Heart left ventricle (tissue), 16 donors: ENCODE measurements at regions not wholly inside any gene's neighbourhood (a gene's known extent, or its start where the extent isn't known, plus 50 kb on each side); places are given as distances from the start of the nearest gene placed in this dataset.

Source experiments
- ATAC-seq, 4 donors: fragments of 200-7000 bp; cut with Tn5 transposase; one replicate each; pipeline ENCODE4 v1.9.1; 2020 to 2022; ENCODE audit warnings: moderate library complexity in 4 of 4, mild to moderate bottlenecking in 3 of 4, moderate number of reproducible peaks in 1 of 4
- DNase-seq, 5 donors: peaks; one replicate each; pipeline ENCODE4 v3.0.0-alpha.2; 2020
- H3K27ac ChIP-seq, 12 donors: fragments of 200-600 bp; sonication (generic) in 4 of 12; one replicate each; pipeline versions ENCODE4 v1.5.0 to v1.8.0; 2016 to 2022; ENCODE audit warnings: mild to moderate bottlenecking in 2 of 12
- H3K27me3 ChIP-seq, 9 donors: fragments of 200-600 bp; sonication (generic) in 2 of 9; one replicate each; pipeline versions ENCODE4 v1.5.1 to v1.8.0; 2016 to 2022; ENCODE audit warnings: mild to moderate bottlenecking in 3 of 9
- H3K36me3 ChIP-seq, 9 donors: fragments of 200-600 bp; sonication (generic) in 2 of 9; one replicate each; pipeline versions ENCODE4 v1.5.0 to v1.8.0; 2018 to 2022; ENCODE audit warnings: mild to moderate bottlenecking in 2 of 9
- H3K4me1 ChIP-seq, 12 donors: fragments of 200-600 bp; sonication (generic) in 4 of 12; one replicate each; pipeline versions ENCODE4 v1.5.0 to v1.8.0; 2016 to 2022; ENCODE audit warnings: mild to moderate bottlenecking in 3 of 12
- H3K4me3 ChIP-seq, 12 donors: fragments of 200-600 bp; sonication (generic) in 4 of 12; one replicate each; pipeline versions ENCODE4 v1.5.0 to v1.8.0; 2017 to 2022; ENCODE audit warnings: mild to moderate bottlenecking in 9 of 12, moderate library complexity in 4 of 12
- H3K9me3 ChIP-seq, 12 donors: fragments of 200-600 bp; sonication (generic) in 4 of 12; one replicate each; pipeline versions ENCODE4 v1.5.0 to v1.8.0; 2016 to 2022; ENCODE audit warnings: mild to moderate bottlenecking in 1 of 12
- POLR2A ChIP-seq, 2 donors: fragments of 450-650 bp; IDR thresholded peaks; one replicate each; pipeline ENCODE4 v1.6.1; 2017; ENCODE audit warnings: antibody characterized with exemption in 2 of 2, mild to moderate bottlenecking in 2 of 2, moderate library complexity in 2 of 2
- WGBS, 4 donors: extraction: QIAGEN DNeasy Blood & Tissue Kit in 2 of 4; methylation state at CpG; one replicate each; pipeline versions ENCODE4 v1.1.5 to v1.1.7; 2013 to 2018; 5-methylcytosine and 5-hydroxymethylcytosine counted together
- intact Hi-C, 10 donors: fragments of 100-400 bp; cut with DNase I; formaldehyde crosslinking; loops; one replicate each; pipeline versions ENCODE4 v1.11.1 to v1.14.2; 2022
- TF ChIP-seq, protein P1 (sequence below), 12 donors: fragments of 200-600 bp; sonication (generic) in 4 of 12; IDR thresholded peaks; one replicate each; pipeline versions ENCODE4 v1.5.0 to v1.8.0; 2018 to 2022; ENCODE audit warnings: antibody characterized with exemption in 12 of 12, mild to moderate bottlenecking in 5 of 12
- donor health status: ischemic (EF 13 %, LVEDD 7.1; RV severe dilation, severe dysfunction).
- donor health status: healthy with polysubstance abuse.
- donor health status: DM: no; HTN: yes; CAD: no.
- donor health status: DM: no; HTN: no; CAD: no.
- donor health status: ischemic (EF 25% LVEDD 6.9; RV normal size, moderate dysfunction).
- donor health status: ischemic (EF 25% LVEDD 5.7; RV mildly dilated, moderate dysfunction).
- donor health status: healthy.
- donor health status: DM: yes; HTN: yes; CAD: no.
- donor health status: ischemic (EF 35%, LVEDD 5.7; RV mildly dilated, moderate dysfunction).
- donor health status: nonischemic (EF 11% LVEDD 7.7; RV severe dilation, severe dysfunction).
- donor health status: DM: yes; HTN: yes; CAD: no.
- donor health status: PGD.
- donor health status: ischemic (EF 29% LVEDD 5.4; RV normal size, mild dysfunction).
- donor health status: nonischemic (EF 23%, LVEDD 6.1; RV moderate dilation, normal function).

DNA sequence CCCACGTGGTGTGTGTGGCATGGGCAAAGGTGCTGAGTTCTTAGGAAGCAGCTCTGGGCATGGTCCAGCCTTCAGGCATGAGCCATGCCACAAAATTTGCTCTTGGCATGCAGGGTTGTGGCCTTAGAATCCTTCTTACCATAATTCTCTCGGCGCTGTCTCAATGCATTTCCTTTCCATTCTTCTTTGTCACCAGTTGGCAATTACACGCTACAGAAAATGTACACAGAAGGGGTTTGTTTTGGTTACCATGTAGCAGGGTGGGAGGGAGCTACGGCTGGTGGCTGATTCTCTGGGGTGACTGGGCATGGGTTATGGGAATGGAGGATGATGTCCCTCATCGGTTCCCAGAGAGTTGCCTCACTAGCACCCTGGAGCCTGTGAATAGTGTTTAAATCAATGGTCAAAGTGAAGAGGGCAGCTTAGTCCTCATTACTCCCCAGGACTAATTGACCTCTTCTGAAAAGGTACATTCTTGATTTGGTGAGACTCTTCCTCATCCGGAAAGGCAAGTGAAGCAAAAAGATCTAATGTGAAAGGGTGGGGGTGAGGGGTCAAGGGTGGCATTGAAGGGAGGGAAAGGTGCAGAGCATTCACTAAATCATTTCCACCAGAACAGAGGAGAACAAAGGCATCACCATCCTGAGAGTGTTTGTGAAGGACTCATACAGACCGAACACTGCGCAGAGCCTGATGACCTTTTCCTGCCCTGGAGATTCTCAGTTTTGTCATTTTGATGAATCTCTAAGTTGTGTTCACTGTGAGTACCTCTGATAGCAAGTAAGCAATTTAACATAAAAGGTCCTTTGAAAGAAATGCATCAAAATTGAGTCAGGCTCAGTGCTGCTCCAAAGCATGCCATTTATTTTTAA is 199.8 kb upstream of the SFRP2 start:
- no peaks in the 10 kb centered on the region for H3K27me3 ChIP-seq
- no peak for DNase-seq
- ATAC-seq, result no peak
- TF ChIP-seq, protein P1, sequence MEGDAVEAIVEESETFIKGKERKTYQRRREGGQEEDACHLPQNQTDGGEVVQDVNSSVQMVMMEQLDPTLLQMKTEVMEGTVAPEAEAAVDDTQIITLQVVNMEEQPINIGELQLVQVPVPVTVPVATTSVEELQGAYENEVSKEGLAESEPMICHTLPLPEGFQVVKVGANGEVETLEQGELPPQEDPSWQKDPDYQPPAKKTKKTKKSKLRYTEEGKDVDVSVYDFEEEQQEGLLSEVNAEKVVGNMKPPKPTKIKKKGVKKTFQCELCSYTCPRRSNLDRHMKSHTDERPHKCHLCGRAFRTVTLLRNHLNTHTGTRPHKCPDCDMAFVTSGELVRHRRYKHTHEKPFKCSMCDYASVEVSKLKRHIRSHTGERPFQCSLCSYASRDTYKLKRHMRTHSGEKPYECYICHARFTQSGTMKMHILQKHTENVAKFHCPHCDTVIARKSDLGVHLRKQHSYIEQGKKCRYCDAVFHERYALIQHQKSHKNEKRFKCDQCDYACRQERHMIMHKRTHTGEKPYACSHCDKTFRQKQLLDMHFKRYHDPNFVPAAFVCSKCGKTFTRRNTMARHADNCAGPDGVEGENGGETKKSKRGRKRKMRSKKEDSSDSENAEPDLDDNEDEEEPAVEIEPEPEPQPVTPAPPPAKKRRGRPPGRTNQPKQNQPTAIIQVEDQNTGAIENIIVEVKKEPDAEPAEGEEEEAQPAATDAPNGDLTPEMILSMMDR (IDR thresholded peaks at IDR 0.05), result no peak
- TF ChIP-seq POLR2A (IDR thresholded peaks at IDR 0.05), result no peak
- intact Hi-C loops, result no loop called here
- H3K4me1 ChIP-seq, result no peaks in the 10 kb centered on the region
- 64 to 80% (median 76%) methylated on average over 9 of the region's 9 CpGs for WGBS, 4 donors
- H3K27ac ChIP-seq, result no peak overlapping the region
- no peaks in the 10 kb centered on the region for H3K9me3 ChIP-seq
- H3K4me3 ChIP-seq, result no peak overlapping the region
- no peaks in the 10 kb centered on the region for H3K36me3 ChIP-seq

DNA sequence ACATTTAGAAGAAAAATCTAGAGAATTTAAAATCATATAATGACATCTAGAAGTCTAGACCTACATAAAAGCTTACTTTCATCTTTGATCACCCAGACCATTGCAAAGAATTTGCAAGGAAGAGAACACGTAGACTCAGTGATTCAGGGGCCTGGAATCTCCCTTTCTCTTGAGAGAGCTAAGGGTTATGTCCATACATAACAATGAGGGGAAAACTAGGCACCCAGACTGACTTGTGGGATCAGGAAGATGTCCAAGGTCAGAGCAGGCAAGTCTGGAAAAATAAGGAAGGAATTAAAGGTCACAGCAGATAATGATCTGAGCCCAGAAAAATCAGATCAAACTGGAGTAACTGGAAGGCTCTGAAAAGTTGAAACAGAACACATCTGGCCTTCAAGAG is 198.4 kb upstream of the SFRP2 start:
- TF ChIP-seq, protein P1 (IDR thresholded peaks at IDR 0.05), result no peak
- no peak for TF ChIP-seq POLR2A (IDR thresholded peaks at IDR 0.05)
- H3K36me3 ChIP-seq, result no peaks in the 10 kb centered on the region
- no peak overlapping the region for H3K27ac ChIP-seq
- no peaks in the 10 kb centered on the region for H3K9me3 ChIP-seq
- DNase-seq, result no peak
- intact Hi-C loops, result no loop called here
- H3K4me3 ChIP-seq, result no peak overlapping the region
- no peaks in the 10 kb centered on the region for H3K27me3 ChIP-seq
- H3K4me1 ChIP-seq, result no peaks in the 10 kb centered on the region
- WGBS, 4 donors, result 24 to 69% (median 48%) methylated on average over 1 of the region's 1 CpG
- ATAC-seq, result no peak

DNA sequence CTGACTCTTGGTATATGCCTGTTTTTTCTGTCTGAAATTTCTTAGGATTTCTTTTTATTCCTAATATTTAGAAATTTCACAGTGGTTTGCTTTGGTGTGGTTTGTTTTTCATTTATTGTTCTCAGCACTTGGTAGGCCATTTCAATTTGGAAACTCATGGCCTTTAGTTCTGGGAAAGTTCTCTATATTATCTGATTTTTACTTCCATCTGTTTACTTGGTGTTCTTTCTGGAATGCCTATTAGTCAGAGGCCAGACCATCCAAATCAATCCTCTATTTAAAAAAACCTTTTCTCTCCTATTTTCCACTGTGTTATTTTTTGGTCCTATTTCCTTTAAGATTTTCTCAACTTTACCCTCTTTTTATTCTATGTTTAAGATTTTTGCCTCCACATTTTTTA is 188.1 kb upstream of the SFRP2 start:
- no peak for TF ChIP-seq POLR2A (IDR thresholded peaks at IDR 0.05)
- TF ChIP-seq, protein P1 (IDR thresholded peaks at IDR 0.05), result no peak
- peaks cover 0 to 20% (median 0%) of the 10 kb centered on the region in 12 donors for H3K9me3 ChIP-seq
- ATAC-seq (no peak), DNase-seq (no peak)
- no peaks in the 10 kb centered on the region for H3K27me3 ChIP-seq
- no peaks in the 10 kb centered on the region for H3K4me1 ChIP-seq
- no peak overlapping the region for H3K27ac ChIP-seq
- H3K36me3 ChIP-seq, result no peaks in the 10 kb centered on the region
- H3K4me3 ChIP-seq, result no peak overlapping the region
- intact Hi-C loops, result no loop called here

DNA sequence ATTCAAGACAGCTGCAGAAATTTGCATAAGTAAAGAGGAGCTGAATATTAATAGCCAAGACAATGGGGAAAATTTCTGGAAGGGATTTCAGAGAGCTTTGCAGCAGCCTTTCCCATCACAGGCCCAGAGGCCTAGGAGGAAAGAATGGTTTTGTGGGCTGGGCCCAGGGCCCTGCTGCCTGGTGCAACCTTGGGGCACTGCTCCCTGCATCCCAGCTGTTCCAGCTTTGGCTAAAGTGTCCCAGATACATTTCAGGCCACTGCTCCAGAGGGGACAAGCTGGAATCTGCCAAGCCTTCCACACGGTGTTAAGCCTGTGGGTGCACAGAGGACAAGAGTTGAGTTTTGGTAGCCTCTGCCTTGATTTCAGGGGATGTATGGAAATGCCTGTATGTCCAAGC is 185.6 kb upstream of the SFRP2 start:
- no peak for DNase-seq
- intact Hi-C loops, result no loop called here
- no peak for TF ChIP-seq POLR2A (IDR thresholded peaks at IDR 0.05)
- TF ChIP-seq, protein P1 (IDR thresholded peaks at IDR 0.05), result no peak
- Histone ChIP-seq H3K4me1 (no peaks in the 10 kb centered on the region), H3K9me3 (peaks cover 0 to 16% (median 0%) of the 10 kb centered on the region in 12 donors), H3K4me3 (no peak overlapping the region), H3K27me3 (no peaks in the 10 kb centered on the region), H3K36me3 (no peaks in the 10 kb centered on the region), H3K27ac (no peak overlapping the region)
- WGBS, 4 donors, result 81 to 100% (median 84%) methylated on average over 1 of the region's 1 CpG
- ATAC-seq, result no peak
